Activated CD8-positive, alpha-beta T cell treated with anti-CD3 and anti-CD28 coated beads, Interleukin-2, amount 10 ng/mL, durations not matched to agents 7 days and 5 days (primary cell): ENCODE measurements at regions not wholly inside any gene's neighbourhood (a gene's known extent, or its start where the extent isn't known, plus 50 kb on each side); places are given as distances from the start of the nearest gene placed in this dataset.

Experiments used
- ATAC-seq: fragments of 150-1000 bp; cut with Tn5 transposase; one replicate; pipeline ENCODE4 v1.10.0; 2021; ENCODE audit warnings: moderate library complexity
- CTCF ChIA-PET: fragments of 350-600 bp; sonication (Branson Sonifier 250); formaldehyde crosslinking; loops from one replicate; lab custom pipeline; 2021; ENCODE audit warnings: antibody characterized with exemption; lab: Charles Lee
- POLR2A ChIA-PET: fragments of 350-600 bp; sonication (Branson Sonifier 250); formaldehyde crosslinking; loops from one replicate; lab custom pipeline; 2021; ENCODE audit warnings: antibody characterized with exemption; lab: Charles Lee
- DNase-seq: peaks from one replicate; pipeline ENCODE4 v3.0.0-alpha.2; 2020
- H3K27ac Mint-ChIP-seq: one replicate; pipeline ENCODE4 v1.8.0; 2021; ENCODE audit warnings: mild to moderate bottlenecking, mixed read lengths
- H3K27me3 Mint-ChIP-seq: one replicate; pipeline ENCODE4 v1.8.0; 2021; ENCODE audit warnings: low read depth, mixed read lengths
- H3K36me3 Mint-ChIP-seq: one replicate; pipeline ENCODE4 v1.8.0; 2021; ENCODE audit warnings: low read depth, mixed read lengths
- H3K4me1 Mint-ChIP-seq: one replicate; pipeline ENCODE4 v1.8.0; 2021; ENCODE audit warnings: low read depth, mixed read lengths
- H3K4me3 Mint-ChIP-seq: one replicate; pipeline ENCODE4 v1.8.0; 2021; ENCODE audit warnings: mild to moderate bottlenecking, mixed read lengths
- H3K9me3 Mint-ChIP-seq: one replicate; pipeline ENCODE4 v1.8.0; 2022; ENCODE audit warnings: mixed read lengths; ENCODE audit not compliant: insufficient read depth

DNA sequence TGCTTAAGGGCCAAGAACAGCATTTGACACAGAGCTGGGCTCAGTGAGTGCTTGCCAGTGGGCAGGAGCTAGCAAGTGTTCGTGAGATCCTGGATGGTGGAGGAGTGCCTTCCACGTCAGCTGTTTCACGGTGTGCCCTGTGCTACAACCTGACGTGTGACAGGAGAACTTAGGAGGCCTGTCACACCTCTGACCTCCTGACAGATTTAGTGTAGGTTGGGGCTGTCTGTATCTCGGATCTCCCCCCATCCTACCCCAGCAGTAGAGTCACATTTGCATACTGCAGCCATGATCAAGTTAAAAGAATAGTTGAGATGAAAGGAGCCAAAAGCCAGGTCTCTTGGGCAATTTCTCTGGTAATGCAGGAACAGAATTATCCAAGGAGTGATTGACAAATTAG, 200.8 kb upstream of the CHD6 start:
- no peaks in the 10 kb centered on the region for H3K9me3 Mint-ChIP-seq
- no peak overlapping the region for H3K4me3 Mint-ChIP-seq
- H3K27me3 Mint-ChIP-seq = no peaks in the 10 kb centered on the region
- H3K36me3 Mint-ChIP-seq = no peaks in the 10 kb centered on the region
- no peak overlapping the region for H3K27ac Mint-ChIP-seq
- ChIA-PET POLR2A (no interaction called here), CTCF (no interaction called here)
- no peak for ATAC-seq
- DNase-seq = no peak
- no peaks in the 10 kb centered on the region for H3K4me1 Mint-ChIP-seq

DNA sequence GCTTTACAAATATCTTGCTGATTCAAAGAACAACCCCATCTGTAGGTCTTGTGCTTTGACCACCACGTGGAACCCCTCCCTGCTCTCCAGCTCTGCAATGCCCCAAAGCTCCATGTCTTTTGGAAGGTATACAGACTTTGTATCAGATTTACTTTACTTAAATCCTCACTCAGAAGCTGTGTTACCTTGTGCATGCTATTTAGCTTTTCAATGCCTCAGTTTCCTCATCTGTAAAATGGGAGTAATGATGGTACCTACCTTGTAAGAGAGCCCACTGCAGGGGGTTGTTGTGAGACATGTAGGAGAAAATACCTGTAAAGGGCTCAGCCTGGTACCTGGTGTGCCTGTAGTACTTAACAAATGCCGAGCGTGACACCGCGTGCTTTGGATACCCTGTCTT, 200.2 kb upstream of the CHD6 start:
- ChIA-PET POLR2A (no interaction called here), CTCF (no interaction called here)
- H3K36me3 Mint-ChIP-seq = no peaks in the 10 kb centered on the region

GRCh38 chr20:41811456-41811855, 193.3 kb upstream of the CHD6 start:
- no peak for DNase-seq
- H3K4me3 Mint-ChIP-seq = no peak overlapping the region
- ATAC-seq = no peak
- H3K36me3 Mint-ChIP-seq = peaks cover 2% of the 10 kb centered on the region
- no peaks in the 10 kb centered on the region for H3K4me1 Mint-ChIP-seq
- H3K27me3 Mint-ChIP-seq = no peaks in the 10 kb centered on the region
- H3K27ac Mint-ChIP-seq = no peak overlapping the region
- ChIA-PET POLR2A (no interaction called here), CTCF (no interaction called here)
- peaks cover 6% of the 10 kb centered on the region for H3K9me3 Mint-ChIP-seq

More for the DNA sequence above, 200.2 kb upstream of the CHD6 start:
- Mint-ChIP-seq H3K27me3 (no peaks in the 10 kb centered on the region), H3K4me3 (no peak overlapping the region), H3K4me1 (no peaks in the 10 kb centered on the region), H3K9me3 (peaks cover 4% of the 10 kb centered on the region), H3K27ac (no peak overlapping the region)
- ATAC-seq (no peak), DNase-seq (no peak)

DNA sequence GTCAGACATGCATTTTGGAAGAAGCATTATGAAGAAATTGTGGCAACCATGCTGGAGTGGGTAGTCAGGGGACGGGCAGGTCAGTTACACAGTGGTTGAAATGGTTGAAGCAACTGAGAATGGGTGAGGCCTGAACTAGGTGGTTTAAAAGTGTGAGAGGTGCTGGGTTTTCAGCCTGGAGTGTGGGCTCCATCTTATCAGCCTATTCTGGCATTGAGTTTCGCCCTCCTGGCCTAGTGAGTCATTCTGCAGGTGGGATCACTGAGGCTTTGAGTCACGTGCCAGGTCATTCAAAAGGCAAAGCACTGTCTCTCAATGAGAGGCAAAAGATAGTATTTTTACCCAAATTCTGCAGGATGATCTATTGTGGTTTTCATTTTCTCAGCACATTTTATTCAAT, 181.9 kb upstream of the CHD6 start:
- POLR2A ChIA-PET = no interaction called here
- Mint-ChIP-seq H3K27me3 (no peaks in the 10 kb centered on the region), H3K36me3 (no peaks in the 10 kb centered on the region), H3K4me1 (no peaks in the 10 kb centered on the region), H3K27ac (no peak overlapping the region), H3K4me3 (no peak overlapping the region), H3K9me3 (no peaks in the 10 kb centered on the region)
- DNase-seq = no peak
- no peak for ATAC-seq
- CTCF ChIA-PET = no interaction called here

GRCh38 chr20:41798930-41799502, 180.8 kb upstream of the CHD6 start:
- ChIA-PET POLR2A (no interaction called here), CTCF (interaction anchor here (1.7 kb wide), 1 partner anchor 60 kb away, joined by 4 read pairs; no protein-coding TSS in a partner anchor)
- no peaks in the 10 kb centered on the region for H3K36me3 Mint-ChIP-seq
- no peak for DNase-seq
- H3K27ac Mint-ChIP-seq = no peak overlapping the region
- H3K4me1 Mint-ChIP-seq = no peaks in the 10 kb centered on the region
- no peaks in the 10 kb centered on the region for H3K9me3 Mint-ChIP-seq
- H3K4me3 Mint-ChIP-seq = no peak overlapping the region
- ATAC-seq = no peak
- no peaks in the 10 kb centered on the region for H3K27me3 Mint-ChIP-seq

GRCh38 chr20:41786158-41786557, 168.0 kb upstream of the CHD6 start:
- H3K27me3 Mint-ChIP-seq = peaks cover 2% of the 10 kb centered on the region
- no peaks in the 10 kb centered on the region for H3K9me3 Mint-ChIP-seq
- H3K4me1 Mint-ChIP-seq = no peaks in the 10 kb centered on the region

DNA sequence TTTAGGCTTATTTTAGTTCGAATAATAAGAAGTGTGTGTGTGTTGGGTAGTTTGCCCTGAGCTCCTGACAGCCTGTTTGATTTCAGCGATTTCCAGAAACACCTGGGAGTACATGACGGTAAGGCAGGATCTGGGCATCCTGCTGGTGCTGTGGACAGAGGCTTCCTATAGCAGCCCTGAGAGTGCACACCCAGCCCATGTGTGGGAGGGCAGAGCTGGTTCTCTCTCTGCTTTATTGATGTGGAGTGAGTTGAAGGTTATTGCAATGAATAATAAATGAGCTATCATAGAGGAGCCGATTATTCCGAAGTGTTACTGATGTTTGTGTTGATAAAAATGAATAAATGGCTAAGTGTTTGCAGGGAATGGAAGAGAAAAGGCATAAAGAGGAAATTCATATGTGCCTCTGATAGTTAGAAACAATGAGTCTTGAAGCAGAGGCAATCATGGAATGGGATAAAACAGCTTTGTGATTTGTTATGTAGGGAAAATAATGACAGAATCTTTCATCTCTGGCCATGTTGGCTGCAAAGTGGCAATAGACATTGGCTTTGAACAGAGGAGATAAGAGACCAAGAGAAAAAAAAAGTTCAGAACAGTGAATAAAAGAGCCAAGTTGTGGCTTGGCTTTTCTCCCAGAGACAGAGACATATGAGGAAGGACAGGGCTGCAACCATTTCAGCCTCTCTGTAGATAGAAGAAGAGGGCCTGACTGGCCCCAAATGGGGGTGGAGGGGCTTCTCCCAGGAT, 166.2 kb upstream of the CHD6 start:
- H3K27ac Mint-ChIP-seq = no peak overlapping the region
- H3K27me3 Mint-ChIP-seq = peaks cover 2% of the 10 kb centered on the region
- H3K36me3 Mint-ChIP-seq = no peaks in the 10 kb centered on the region
- DNase-seq (no peak), ATAC-seq (no peak)
- no peak overlapping the region for H3K4me3 Mint-ChIP-seq
- POLR2A ChIA-PET = interaction anchor here (0.6 kb wide), 1 partner anchor 595 kb away, joined by 3 read pairs; no protein-coding TSS in a partner anchor
- no peaks in the 10 kb centered on the region for H3K4me1 Mint-ChIP-seq
- CTCF ChIA-PET = interaction anchor here (0.6 kb wide), 2 partner anchors 81 to 154 kb away, joined by 3 read pairs; no protein-coding TSS in a partner anchor
- H3K9me3 Mint-ChIP-seq = no peaks in the 10 kb centered on the region

More at GRCh38 chr20:41786158-41786557, 168.0 kb upstream of the CHD6 start:
- no peak for DNase-seq
- no peak for ATAC-seq
- H3K4me3 Mint-ChIP-seq = no peak overlapping the region
- ChIA-PET CTCF (no interaction called here), POLR2A (no interaction called here)
- H3K27ac Mint-ChIP-seq = no peak overlapping the region
- H3K36me3 Mint-ChIP-seq = no peaks in the 10 kb centered on the region

- peaks cover 2% of the 10 kb centered on the region for H3K27me3 Mint-ChIP-seq
- DNase-seq = no peak
- H3K4me1 Mint-ChIP-seq = no peaks in the 10 kb centered on the region
- ChIA-PET CTCF (interaction anchor here (0.6 kb wide), 2 partner anchors 80 to 153 kb away, joined by 3 read pairs; no protein-coding TSS in a partner anchor), POLR2A (interaction anchor here (0.6 kb wide), 1 partner anchor 594 kb away, joined by 3 read pairs; no protein-coding TSS in a partner anchor)
- ATAC-seq = no peak
- no peak overlapping the region for H3K27ac Mint-ChIP-seq
- no peaks in the 10 kb centered on the region for H3K36me3 Mint-ChIP-seq
- no peak overlapping the region for H3K4me3 Mint-ChIP-seq
- no peaks in the 10 kb centered on the region for H3K9me3 Mint-ChIP-seq
Observed at GRCh38 chr20:41783423-41784208, 165.4 kb upstream of the CHD6 start.

GRCh38 chr20:41782730-41783406, 164.7 kb upstream of the CHD6 start:
- no peaks in the 10 kb centered on the region for H3K4me1 Mint-ChIP-seq
- POLR2A ChIA-PET = no interaction called here

GRCh38 chr20:41782255-41782654, 164.1 kb upstream of the CHD6 start:
- H3K27ac Mint-ChIP-seq = no peak overlapping the region
- H3K27me3 Mint-ChIP-seq = peaks cover 2% of the 10 kb centered on the region
- H3K9me3 Mint-ChIP-seq = no peaks in the 10 kb centered on the region
- ChIA-PET CTCF (no interaction called here), POLR2A (no interaction called here)
- ATAC-seq (no peak), DNase-seq (no peak)
- H3K4me3 Mint-ChIP-seq = no peak overlapping the region
- H3K4me1 Mint-ChIP-seq = no peaks in the 10 kb centered on the region
- no peaks in the 10 kb centered on the region for H3K36me3 Mint-ChIP-seq

More at GRCh38 chr20:41782730-41783406, 164.7 kb upstream of the CHD6 start:
- Mint-ChIP-seq H3K36me3 (no peaks in the 10 kb centered on the region), H3K27me3 (peaks cover 2% of the 10 kb centered on the region), H3K27ac (no peak overlapping the region), H3K4me3 (no peak overlapping the region), H3K9me3 (no peaks in the 10 kb centered on the region)
- no peak for DNase-seq
- no peak for ATAC-seq
- CTCF ChIA-PET = no interaction called here

DNA sequence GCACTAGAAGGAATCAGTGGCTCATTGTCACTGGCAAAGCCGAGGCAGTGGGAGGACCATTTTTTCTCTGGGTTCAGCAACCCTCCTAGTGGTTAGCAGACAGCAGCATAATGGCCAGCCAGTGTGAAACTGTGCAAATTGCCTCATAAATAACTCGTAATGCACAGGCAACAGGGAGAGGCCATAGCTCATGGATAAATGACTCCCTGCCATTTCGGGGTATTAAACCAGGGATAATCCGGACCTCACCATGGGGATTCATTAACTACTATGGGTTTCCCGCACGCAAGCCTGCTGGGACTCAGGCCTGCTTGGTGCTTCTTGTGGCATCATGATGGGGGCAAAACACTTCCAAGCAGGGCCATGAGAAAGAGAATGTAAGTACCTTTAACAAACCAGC, 158.2 kb upstream of the CHD6 start:
- Mint-ChIP-seq H3K27me3 (peaks cover 3% of the 10 kb centered on the region), H3K4me1 (no peaks in the 10 kb centered on the region), H3K9me3 (no peaks in the 10 kb centered on the region), H3K27ac (no peak overlapping the region), H3K4me3 (no peak overlapping the region), H3K36me3 (no peaks in the 10 kb centered on the region)
- ATAC-seq = no peak
- DNase-seq = no peak
- POLR2A ChIA-PET = no interaction called here
- CTCF ChIA-PET = no interaction called here
